ENCODE measurements at regions not wholly inside any gene's neighbourhood (a gene's known extent, or its start where the extent isn't known, plus 50 kb on each side); places are given as distances from the start of the nearest gene placed in this dataset.

- TF ChIP-seq CTCF (IDR thresholded peaks at IDR 0.05 in 4 of 5, conservative IDR thresholded peaks at IDR 0.05 in 1 of 5) (no peak), POLR2A (IDR thresholded peaks at IDR 0.05) (no peak)
Measured at GRCh38 chr4:166311169-166311568, 438.1 kb downstream of the TLL1 start.
